ENCODE measurements at regions not wholly inside any gene's neighbourhood (a gene's known extent, or its start where the extent isn't known, plus 50 kb on each side); places are given as distances from the start of the nearest gene placed in this dataset.
A peak's percentile ranks its signal among the peaks of the same experiment; 100 is the strongest.

- no peaks in the 10 kb centered on the region for H3F3A ChIP-seq (ENCODE audit: insufficient read depth, low read length, poor library complexity, severe bottlenecking)
- H3K36me3 ChIP-seq (ENCODE audit: insufficient read depth, low read length), result no peaks in the 10 kb centered on the region
- H3K4me2 ChIP-seq (ENCODE audit: low read length), result no peak overlapping the region
- no peak overlapping the region for H3K4me3 ChIP-seq (ENCODE audit: low read length)
- H3K79me2 ChIP-seq (replicated peaks; ENCODE audit: insufficient read depth, low read length), result no peaks in the 10 kb centered on the region
- no peak overlapping the region for H2AFZ ChIP-seq (ENCODE audit: low read depth, low read length)
- no peaks in the 10 kb centered on the region for H3K27me3 ChIP-seq (ENCODE audit: insufficient read depth, low read depth, low read length)
- H3K9me3 ChIP-seq (ENCODE audit: low read length), result no peaks in the 10 kb centered on the region
- H4K20me1 ChIP-seq (ENCODE audit: insufficient read depth), result no peaks in the 10 kb centered on the region
- no peak overlapping the region for H3K9ac ChIP-seq (ENCODE audit: low read length)
- H3K27ac ChIP-seq (ENCODE audit: low read length), result no peak overlapping the region
- TF ChIP-seq CTCF (IDR thresholded peaks at IDR 0.05; ENCODE audit: poor library complexity, severe bottlenecking) (peak; percentile 54), SMC3 (conservative IDR thresholded peaks at IDR 0.05; ENCODE audit: poor library complexity) (peak; percentile 39), EZH2 (IDR thresholded peaks at IDR 0.05; ENCODE audit: borderline replicate concordance, insufficient read depth, low read length, poor library complexity, severe bottlenecking) (no peak), POLR2AphosphoS5 (IDR thresholded peaks at IDR 0.05) (no peak), RAD21 (conservative IDR thresholded peaks at IDR 0.05) (peak; percentile 30)
- no peaks in the 10 kb centered on the region for H3K9me2 ChIP-seq (ENCODE audit: insufficient read depth, low read length)
These were observed 65.9 kb upstream of the SDK2 start for GRCh38 chr17:73710095-73710592.

GRCh38 chr17:73711184-73711583 lies 66.9 kb upstream of the SDK2 start:
- Histone ChIP-seq H2AFZ (ENCODE audit: low read depth, low read length) (no peak overlapping the region), H3K9me3 (ENCODE audit: low read length) (no peaks in the 10 kb centered on the region), H3K4me3 (ENCODE audit: low read length) (no peak overlapping the region), H3F3A (ENCODE audit: insufficient read depth, low read length, poor library complexity, severe bottlenecking) (no peaks in the 10 kb centered on the region), H3K9me2 (ENCODE audit: insufficient read depth, low read length) (no peaks in the 10 kb centered on the region), H3K4me2 (ENCODE audit: low read length) (no peak overlapping the region), H3K27me3 (ENCODE audit: insufficient read depth, low read depth, low read length) (no peaks in the 10 kb centered on the region), H3K79me2 (replicated peaks; ENCODE audit: insufficient read depth, low read length) (no peaks in the 10 kb centered on the region), H3K27ac (ENCODE audit: low read length) (no peak overlapping the region), H4K20me1 (ENCODE audit: insufficient read depth) (no peaks in the 10 kb centered on the region), H3K36me3 (ENCODE audit: insufficient read depth, low read length) (no peaks in the 10 kb centered on the region), H3K9ac (ENCODE audit: low read length) (no peak overlapping the region)
- no peak for TF ChIP-seq CTCF (IDR thresholded peaks at IDR 0.05; ENCODE audit: poor library complexity, severe bottlenecking)
- no peak for TF ChIP-seq REST (IDR thresholded peaks at IDR 0.05; ENCODE audit: borderline replicate concordance)

Data from neural cell (in vitro differentiated cells).